Stomach (tissue), 8 donors: ENCODE measurements at regions not wholly inside any gene's neighbourhood (a gene's known extent, or its start where the extent isn't known, plus 50 kb on each side); places are given as distances from the start of the nearest gene placed in this dataset.

Experiments
- DNase-seq, 2 donors: peaks; one replicate each; pipeline versions ENCODE4 v3.0.0 to v3.0.0-alpha.2; 2013 to 2019
- H3K27ac ChIP-seq, 5 donors: fragments of 200-600 bp in 4 of 5; sonication (generic) in 4 of 5; one replicate each; pipeline ENCODE4 v1.5.1; 2013 to 2019; ENCODE audit warnings: mild to moderate bottlenecking in 1 of 5, moderate library complexity in 1 of 5
- H3K27me3 ChIP-seq, 3 donors: fragments of 200-600 bp; sonication (generic); one replicate each; pipeline ENCODE4 v1.5.1; 2017 to 2019; ENCODE audit warnings: mixed run types in 1 of 3
- H3K36me3 ChIP-seq, 4 donors: fragments of 200-600 bp; sonication (generic); 1 replicate in 3 of 4; 2 replicates in 1 of 4; pipeline ENCODE4 v1.5.1; 2016 to 2019
- H3K4me1 ChIP-seq, 4 donors: fragments of 200-600 bp; sonication (generic); one replicate each; pipeline ENCODE4 v1.5.1; 2016 to 2019
- H3K4me3 ChIP-seq, 4 donors: fragments of 200-600 bp; sonication (generic) in 3 of 4; one replicate each; pipeline ENCODE4 v1.5.1; 2016 to 2019; ENCODE audit warnings: mild to moderate bottlenecking in 1 of 4
- H3K9me3 ChIP-seq, 4 donors: fragments of 200-600 bp; sonication (generic); one replicate each; pipeline ENCODE4 v1.5.1; 2016 to 2019
- EP300 ChIP-seq: sonication (generic); formaldehyde crosslinking; IDR thresholded peaks from one replicate; pipeline ENCODE4 v1.6.1; 2017; ENCODE audit warnings: antibody characterized with exemption
- POLR2A ChIP-seq, 4 donors: fragments of 450-650 bp; IDR thresholded peaks; one replicate each; pipeline ENCODE4 v1.6.1; 2016; ENCODE audit warnings: antibody characterized with exemption in 4 of 4, control low read depth in 2 of 4, mild to moderate bottlenecking in 1 of 4, moderate library complexity in 1 of 4
- POLR2AphosphoS5 ChIP-seq, 3 donors: sonication (generic); formaldehyde crosslinking; IDR thresholded peaks; one replicate each; pipeline ENCODE4 v1.6.1; 2016; ENCODE audit warnings: antibody characterized with exemption in 3 of 3
- WGBS, 5 donors: extraction: QIAGEN DNeasy Blood & Tissue Kit in 3 of 5; methylation state at CpG; one replicate each; pipeline versions ENCODE4 v1.1.5 to v1.1.7; 2013 to 2018; 5-methylcytosine and 5-hydroxymethylcytosine counted together
- intact Hi-C: fragments of 100-400 bp; cut with DNase I; formaldehyde crosslinking; loops from one replicate; pipeline ENCODE4 v1.15.1; 2023; ENCODE audit warnings: low total_unique reads
- TF ChIP-seq, protein P1 (sequence below), 7 experiments: fragments of 450-650 bp in 4 of 7; fragments of 200-600 bp in 3 of 7; sonication (generic) in 3 of 7; IDR thresholded peaks; one replicate each; pipeline ENCODE4 v1.5.1; 2016 to 2019; ENCODE audit warnings: antibody characterized with exemption in 7 of 7, control low read depth in 2 of 7, mild to moderate bottlenecking in 1 of 7
- donor health status: healthy with polysubstance abuse.
- donor health status: Bipolar disorder and iron deficiency.
- donor health status: healthy.

DNA sequence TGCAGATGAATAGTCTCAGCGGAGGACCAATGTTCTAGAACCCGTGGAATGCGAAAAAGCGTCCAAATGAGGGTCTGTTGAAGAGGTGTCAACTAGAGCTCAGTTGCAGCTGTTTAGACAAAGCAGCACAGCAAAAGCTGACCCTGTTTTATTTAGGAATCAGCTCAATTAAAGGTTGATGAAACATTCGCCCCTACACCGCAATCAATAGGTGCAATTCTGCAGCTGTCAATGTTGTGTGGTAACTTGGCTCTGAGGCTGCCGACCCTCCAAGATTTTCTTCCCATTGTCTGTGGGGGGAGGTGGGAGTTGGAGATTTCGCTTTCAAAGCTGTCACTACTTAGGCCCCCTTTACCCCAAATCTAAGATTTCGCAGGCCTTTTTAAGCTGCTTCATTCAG, 330.0 kb downstream of the ETAA1 start:
- Histone ChIP-seq H3K27ac (no peak overlapping the region), H3K4me1 (no peaks in the 10 kb centered on the region), H3K36me3 (no peaks in the 10 kb centered on the region), H3K9me3 (no peaks in the 10 kb centered on the region), H3K27me3 (no peaks in the 10 kb centered on the region), H3K4me3 (no peak overlapping the region)
- TF ChIP-seq EP300 (no peak), POLR2A (IDR thresholded peaks at IDR 0.05) (no peak), POLR2AphosphoS5 (IDR thresholded peaks at IDR 0.05) (no peak)
- TF ChIP-seq, protein P1, sequence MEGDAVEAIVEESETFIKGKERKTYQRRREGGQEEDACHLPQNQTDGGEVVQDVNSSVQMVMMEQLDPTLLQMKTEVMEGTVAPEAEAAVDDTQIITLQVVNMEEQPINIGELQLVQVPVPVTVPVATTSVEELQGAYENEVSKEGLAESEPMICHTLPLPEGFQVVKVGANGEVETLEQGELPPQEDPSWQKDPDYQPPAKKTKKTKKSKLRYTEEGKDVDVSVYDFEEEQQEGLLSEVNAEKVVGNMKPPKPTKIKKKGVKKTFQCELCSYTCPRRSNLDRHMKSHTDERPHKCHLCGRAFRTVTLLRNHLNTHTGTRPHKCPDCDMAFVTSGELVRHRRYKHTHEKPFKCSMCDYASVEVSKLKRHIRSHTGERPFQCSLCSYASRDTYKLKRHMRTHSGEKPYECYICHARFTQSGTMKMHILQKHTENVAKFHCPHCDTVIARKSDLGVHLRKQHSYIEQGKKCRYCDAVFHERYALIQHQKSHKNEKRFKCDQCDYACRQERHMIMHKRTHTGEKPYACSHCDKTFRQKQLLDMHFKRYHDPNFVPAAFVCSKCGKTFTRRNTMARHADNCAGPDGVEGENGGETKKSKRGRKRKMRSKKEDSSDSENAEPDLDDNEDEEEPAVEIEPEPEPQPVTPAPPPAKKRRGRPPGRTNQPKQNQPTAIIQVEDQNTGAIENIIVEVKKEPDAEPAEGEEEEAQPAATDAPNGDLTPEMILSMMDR (IDR thresholded peaks at IDR 0.05): no peak
- DNase-seq: no peak
- 84 to 90% (median 86%) methylated on average over 9 of the region's 9 CpGs for WGBS, 5 donors
- intact Hi-C loops: no loop called here

DNA sequence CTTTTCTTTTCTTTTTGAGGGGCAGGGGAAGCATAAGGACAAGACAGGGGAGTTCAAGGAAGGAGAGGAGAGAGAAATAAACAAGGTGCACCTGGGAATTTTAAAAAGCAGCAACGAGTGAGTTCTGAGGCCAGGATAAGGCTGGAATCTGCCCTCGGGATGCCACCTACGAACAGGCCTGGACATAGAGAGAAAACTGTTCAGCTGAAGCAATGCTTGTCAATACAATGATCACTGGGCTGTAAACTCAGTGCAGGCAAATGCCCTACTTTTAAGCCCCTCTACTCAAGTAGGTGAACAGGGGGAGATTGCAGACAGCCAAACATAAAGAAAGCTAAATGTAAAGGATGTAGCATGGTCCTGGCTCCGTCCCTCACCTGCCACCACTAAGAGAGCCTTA, 330.5 kb downstream of the ETAA1 start:
- H3K4me1 ChIP-seq: no peaks in the 10 kb centered on the region
- intact Hi-C loops: no loop called here
- no peak overlapping the region for H3K27ac ChIP-seq
- TF ChIP-seq, protein P1 (IDR thresholded peaks at IDR 0.05): no peak
- TF ChIP-seq EP300 (no peak), POLR2A (IDR thresholded peaks at IDR 0.05) (no peak), POLR2AphosphoS5 (IDR thresholded peaks at IDR 0.05) (no peak)
- H3K4me3 ChIP-seq: no peak overlapping the region
- DNase-seq: no peak
- no peaks in the 10 kb centered on the region for H3K9me3 ChIP-seq
- no peaks in the 10 kb centered on the region for H3K27me3 ChIP-seq
- H3K36me3 ChIP-seq: no peaks in the 10 kb centered on the region
- 70 to 79% (median 78%) methylated on average over 4 of the region's 4 CpGs for WGBS, 5 donors

DNA sequence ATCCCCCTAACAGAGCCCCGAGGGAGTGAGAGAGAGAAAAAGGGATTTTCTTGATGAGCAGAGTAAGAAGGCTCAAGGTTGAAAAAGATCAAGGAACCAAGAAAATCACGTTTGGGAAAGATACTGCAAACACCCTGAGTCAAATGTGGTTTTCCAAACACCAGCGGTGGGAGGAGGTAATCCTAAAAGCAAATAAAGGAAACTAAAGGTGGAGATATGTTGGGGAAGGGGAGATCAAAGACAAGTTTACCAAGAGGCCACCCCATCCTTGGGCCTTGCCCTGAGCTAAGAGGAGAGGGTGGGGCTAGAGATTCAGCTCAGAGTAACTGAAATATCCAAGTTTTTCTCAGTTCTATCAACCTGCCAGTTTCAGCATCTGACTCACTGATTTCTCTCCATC, 332.3 kb downstream of the ETAA1 start:
- H3K36me3 ChIP-seq: no peaks in the 10 kb centered on the region
- H3K4me1 ChIP-seq: no peaks in the 10 kb centered on the region
- H3K27me3 ChIP-seq: no peaks in the 10 kb centered on the region
- intact Hi-C loops: no loop called here
- H3K4me3 ChIP-seq: no peak overlapping the region
- no peak for TF ChIP-seq POLR2AphosphoS5 (IDR thresholded peaks at IDR 0.05)
- TF ChIP-seq POLR2A (IDR thresholded peaks at IDR 0.05): no peak
- TF ChIP-seq, protein P1 (IDR thresholded peaks at IDR 0.05): no peak
- no peak for TF ChIP-seq EP300
- H3K27ac ChIP-seq: no peak overlapping the region
- WGBS, 5 donors: 30 to 44% (median 41%) methylated on average over 3 of the region's 3 CpGs
- no peak for DNase-seq
- no peaks in the 10 kb centered on the region for H3K9me3 ChIP-seq

DNA sequence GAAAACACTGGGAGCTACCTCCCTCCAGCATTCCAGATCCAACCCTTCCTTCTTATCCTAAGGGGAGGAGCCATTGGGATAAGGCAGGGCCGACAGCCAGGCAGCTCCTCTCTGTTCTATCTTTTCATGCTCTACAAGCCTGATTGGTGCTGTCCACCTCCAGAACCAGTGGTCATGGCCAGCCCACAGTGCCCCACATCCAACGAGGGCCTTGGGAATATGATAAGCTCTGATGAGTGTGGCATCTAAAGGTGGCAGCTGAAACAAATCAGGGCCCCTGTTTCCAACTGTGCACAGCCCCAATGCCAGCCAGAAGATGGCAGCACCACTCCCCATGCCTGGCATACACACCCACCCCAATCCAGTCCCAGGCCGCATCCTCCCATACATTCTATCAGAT, 329.3 kb downstream of the C1D start:
- Histone ChIP-seq H3K27me3 (no peaks in the 10 kb centered on the region), H3K27ac (no peak overlapping the region), H3K4me3 (no peak overlapping the region), H3K4me1 (no peaks in the 10 kb centered on the region), H3K36me3 (no peaks in the 10 kb centered on the region), H3K9me3 (peaks cover 0 to under 1% (median 0%) of the 10 kb centered on the region in 4 donors)
- intact Hi-C loops: no loop called here
- TF ChIP-seq, protein P1 (IDR thresholded peaks at IDR 0.05): peak in 2 of 7 experiments; percentile 11
- TF ChIP-seq POLR2AphosphoS5 (IDR thresholded peaks at IDR 0.05): no peak
- WGBS, 5 donors: 37 to 56% (median 42%) methylated on average over 3 of the region's 3 CpGs
- no peak for DNase-seq

DNA sequence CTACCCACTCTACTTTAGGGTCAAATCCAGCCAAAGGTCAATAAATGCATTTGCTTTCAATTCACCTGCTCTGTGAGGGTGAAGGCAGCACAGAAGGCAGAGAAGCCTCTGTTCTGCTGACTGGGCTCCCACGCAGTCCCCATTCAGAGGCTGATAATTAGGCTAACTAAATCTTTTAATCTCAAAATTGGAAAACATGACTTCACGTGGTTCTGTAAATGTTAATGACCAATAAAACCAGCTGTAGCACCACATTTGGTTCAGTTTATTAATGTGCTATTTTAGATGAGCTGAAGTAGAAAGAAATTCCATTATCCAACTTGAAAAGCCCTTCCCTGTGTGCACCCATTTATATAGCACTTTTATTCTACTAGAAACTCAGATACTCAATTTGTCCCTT, 310.6 kb downstream of the C1D start:
- Histone ChIP-seq H3K36me3 (no peaks in the 10 kb centered on the region), H3K4me3 (no peak overlapping the region), H3K27me3 (no peaks in the 10 kb centered on the region), H3K9me3 (no peaks in the 10 kb centered on the region), H3K27ac (no peak overlapping the region), H3K4me1 (no peaks in the 10 kb centered on the region)
- intact Hi-C loops: no loop called here
- DNase-seq: no peak
- 54 to 83% (median 70%) methylated on average over 2 of the region's 2 CpGs for WGBS, 5 donors
- no peak for TF ChIP-seq POLR2A (IDR thresholded peaks at IDR 0.05)
- TF ChIP-seq, protein P1 (IDR thresholded peaks at IDR 0.05): no peak
- no peak for TF ChIP-seq EP300
- TF ChIP-seq POLR2AphosphoS5 (IDR thresholded peaks at IDR 0.05): no peak
